Calu3 (cell line): ENCODE measurements at regions not wholly inside any gene's neighbourhood (a gene's known extent, or its start where the extent isn't known, plus 50 kb on each side); places are given as distances from the start of the nearest gene placed in this dataset.
A peak's percentile ranks its signal among the peaks of the same experiment; 100 is the strongest.

Source experiments
- BruUV-seq: library from RNA; stranded (reverse); fragments of 400-500 nt; replicated peaks from 2 replicates; lab custom pipeline; 2021; lab: Mats Ljungman, UMichigan
- CTCF ChIA-PET: fragments of 300-600 bp; sonication (Branson Sonifier 250); formaldehyde crosslinking; loops from one replicate; lab custom pipeline; 2022; ENCODE audit warnings: antibody characterized with exemption; lab: Charles Lee
- DNase-seq: peaks from one replicate; pipeline ENCODE4 v3.0.0; 2022
- H3K27ac Mint-ChIP-seq: one replicate; pipeline ENCODE4 v1.8.0; 2022; ENCODE audit warnings: mixed read lengths; ENCODE audit not compliant: unreplicated experiment
- H3K27me3 Mint-ChIP-seq: one replicate; pipeline ENCODE4 v1.8.0; 2022; ENCODE audit warnings: mixed read lengths; ENCODE audit not compliant: unreplicated experiment
- H3K36me3 Mint-ChIP-seq: one replicate; pipeline ENCODE4 v1.8.0; 2022; ENCODE audit warnings: mild to moderate bottlenecking, moderate library complexity, mixed read lengths; ENCODE audit not compliant: insufficient read depth, unreplicated experiment
- H3K4me1 Mint-ChIP-seq: one replicate; pipeline ENCODE4 v1.8.0; 2022; ENCODE audit warnings: mild to moderate bottlenecking, low read depth, mixed read lengths; ENCODE audit not compliant: unreplicated experiment
- H3K4me3 Mint-ChIP-seq: one replicate; pipeline ENCODE4 v1.8.0; 2022; ENCODE audit warnings: mild to moderate bottlenecking, low read depth, moderate library complexity, mixed read lengths; ENCODE audit not compliant: unreplicated experiment
- H3K9me3 Mint-ChIP-seq: one replicate; pipeline ENCODE4 v1.8.0; 2022; ENCODE audit warnings: low read depth, mixed read lengths; ENCODE audit not compliant: unreplicated experiment
- CTCF ChIP-seq: fragments of 200-600 bp; IDR thresholded peaks from one replicate; pipeline ENCODE4 v1.8.0; 2022; ENCODE audit warnings: antibody characterized with exemption; ENCODE audit not compliant: unreplicated experiment
- intact Hi-C: fragments of 100-400 bp; cut with micrococcal nuclease; formaldehyde crosslinking; loops from one replicate; pipeline ENCODE4 v1.10.0; 2022; ENCODE audit not compliant: unreplicated experiment

GRCh38 chr5:89263846-89264245 is 380.9 kb upstream of the MEF2C start:
- Mint-ChIP-seq H3K27ac (no peak overlapping the region), H3K4me1 (peaks cover 6% of the 10 kb centered on the region), H3K4me3 (no peak overlapping the region), H3K9me3 (no peaks in the 10 kb centered on the region), H3K36me3 (no peaks in the 10 kb centered on the region), H3K27me3 (no peaks in the 10 kb centered on the region)
- CTCF ChIA-PET, result interaction anchor here (0.5 kb wide), 2 partner anchors 1172 to 1221 kb away, joined by 3 to 9 read pairs; no protein-coding TSS in a partner anchor
- intact Hi-C loops, result loop anchor here (5.0 to 10.0 kb wide), 3 partner anchors 468 to 1001 kb away; no protein-coding TSS in a partner anchor
- TF ChIP-seq CTCF, result no peak
- no TSS peak for BruUV-seq
- DNase-seq, result no peak

GRCh38 chr5:89262030-89262429 is 379.0 kb upstream of the MEF2C start:
- Mint-ChIP-seq H3K9me3 (no peaks in the 10 kb centered on the region), H3K4me3 (no peak overlapping the region), H3K27ac (no peak overlapping the region), H3K36me3 (no peaks in the 10 kb centered on the region), H3K4me1 (no peaks in the 10 kb centered on the region), H3K27me3 (no peaks in the 10 kb centered on the region)
- no peak for TF ChIP-seq CTCF
- CTCF ChIA-PET, result no interaction called here
- intact Hi-C loops, result loop anchor here (5.0 to 10.0 kb wide), 3 partner anchors 470 to 1003 kb away; no protein-coding TSS in a partner anchor
- DNase-seq, result no peak
- BruUV-seq, result no TSS peak

- no peaks in the 10 kb centered on the region for H3K36me3 Mint-ChIP-seq
- TF ChIP-seq CTCF, result no peak
- CTCF ChIA-PET, result no interaction called here
- BruUV-seq, result no TSS peak
- no peaks in the 10 kb centered on the region for H3K4me1 Mint-ChIP-seq
- peak; percentile 7 for DNase-seq
- H3K27me3 Mint-ChIP-seq, result no peaks in the 10 kb centered on the region
- no peak overlapping the region for H3K27ac Mint-ChIP-seq
- H3K9me3 Mint-ChIP-seq, result no peaks in the 10 kb centered on the region
- no peak overlapping the region for H3K4me3 Mint-ChIP-seq
- intact Hi-C loops, result loop anchor here (5.0 to 10.0 kb wide), 3 partner anchors 472 to 1005 kb away; no protein-coding TSS in a partner anchor
Measured at GRCh38 chr5:89260254-89260653, 377.3 kb upstream of the MEF2C start.

GRCh38 chr5:89255845-89256463 is 373.0 kb upstream of the MEF2C start:
- DNase-seq, result no peak
- no peak overlapping the region for H3K4me3 Mint-ChIP-seq
- BruUV-seq, result no TSS peak
- intact Hi-C loops, result loop anchor here (10.0 kb wide), 1 partner anchor 531 kb away; no protein-coding TSS in a partner anchor
- no peak overlapping the region for H3K27ac Mint-ChIP-seq
- no peaks in the 10 kb centered on the region for H3K9me3 Mint-ChIP-seq
- CTCF ChIA-PET, result no interaction called here
- no peaks in the 10 kb centered on the region for H3K27me3 Mint-ChIP-seq
- TF ChIP-seq CTCF, result no peak
- H3K4me1 Mint-ChIP-seq, result no peaks in the 10 kb centered on the region
- H3K36me3 Mint-ChIP-seq, result no peaks in the 10 kb centered on the region
